GM18517 (cell line): ENCODE measurements at regions not wholly inside any gene's neighbourhood (a gene's known extent, or its start where the extent isn't known, plus 50 kb on each side); places are given as distances from the start of the nearest gene placed in this dataset.

ENCODE experiments used
- ATAC-seq: cut with Tn5 transposase; IDR thresholded peaks from one replicate; pipeline ENCODE4 v1.9.1; 2021; ENCODE audit warnings: mild to moderate bottlenecking, moderate library complexity; ENCODE audit not compliant: unreplicated experiment

GRCh38 chr3:178147001-178147400 is 389.2 kb upstream of the KCNMB2 start:
- no peak for ATAC-seq

GRCh38 chr3:178152031-178152806 is 384.0 kb upstream of the KCNMB2 start:
- ATAC-seq, result no peak

DNA sequence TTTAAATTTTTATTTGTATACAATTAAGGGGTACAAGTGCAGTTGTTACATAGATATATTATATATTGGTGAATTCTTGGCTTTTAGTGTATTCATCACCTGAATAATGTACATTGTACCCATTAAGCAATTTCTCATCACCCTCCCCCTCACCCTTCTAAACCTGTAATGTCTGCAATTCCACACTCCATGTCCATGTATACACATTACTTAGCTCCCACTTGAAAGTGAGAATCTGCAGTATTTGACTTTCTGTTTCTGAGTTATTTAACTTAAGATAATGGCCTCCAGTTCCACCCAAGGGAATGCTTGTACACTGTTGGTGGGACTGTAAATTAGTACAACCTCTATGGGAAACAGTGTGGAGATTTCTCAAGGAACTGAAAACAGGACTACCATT is 383.2 kb upstream of the KCNMB2 start:
- no peak for ATAC-seq

DNA sequence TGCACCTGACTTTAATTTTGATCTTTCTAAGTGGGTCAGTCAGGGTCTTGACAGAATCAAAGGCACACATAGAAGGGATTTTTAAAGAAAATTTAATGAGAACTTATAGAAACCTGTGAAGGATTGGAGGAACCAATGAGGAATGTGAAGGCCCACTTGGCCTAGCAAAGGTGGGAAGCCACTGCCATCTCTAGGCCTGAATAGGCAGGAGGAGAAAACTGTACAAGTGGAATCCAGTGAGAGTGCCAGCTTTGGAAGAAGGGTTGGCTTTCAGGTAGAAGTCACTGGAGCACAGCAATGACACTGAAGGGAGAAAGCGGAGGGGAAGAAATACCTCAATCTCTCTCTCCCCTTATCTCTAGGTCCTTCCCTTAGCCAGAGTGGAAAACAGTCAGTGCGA is 380.7 kb upstream of the KCNMB2 start:
- no peak for ATAC-seq

- ATAC-seq, result no peak
Observed at GRCh38 chr3:178156301-178156700, 379.9 kb upstream of the KCNMB2 start.

- ATAC-seq, result no peak
Observed at GRCh38 chr3:178159691-178160220, 376.5 kb upstream of the KCNMB2 start.

DNA sequence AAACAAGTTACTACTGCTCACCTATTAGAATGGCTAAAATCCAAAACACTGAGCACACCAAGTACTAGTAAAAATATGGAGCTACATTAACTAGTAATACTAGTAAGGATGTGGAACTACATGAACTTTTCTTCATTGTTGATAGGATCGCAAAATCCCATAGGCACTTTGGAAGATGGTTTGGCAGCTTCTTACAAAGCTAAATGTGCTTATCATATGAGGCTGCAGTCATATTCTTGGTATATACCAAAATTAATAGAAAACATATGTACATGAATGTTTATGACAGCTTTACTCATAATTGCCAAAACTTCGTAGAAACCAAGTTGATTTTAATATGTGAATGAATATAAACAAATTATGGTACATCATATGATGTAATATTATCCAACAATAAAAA is 366.8 kb upstream of the KCNMB2 start:
- ATAC-seq, result no peak

DNA sequence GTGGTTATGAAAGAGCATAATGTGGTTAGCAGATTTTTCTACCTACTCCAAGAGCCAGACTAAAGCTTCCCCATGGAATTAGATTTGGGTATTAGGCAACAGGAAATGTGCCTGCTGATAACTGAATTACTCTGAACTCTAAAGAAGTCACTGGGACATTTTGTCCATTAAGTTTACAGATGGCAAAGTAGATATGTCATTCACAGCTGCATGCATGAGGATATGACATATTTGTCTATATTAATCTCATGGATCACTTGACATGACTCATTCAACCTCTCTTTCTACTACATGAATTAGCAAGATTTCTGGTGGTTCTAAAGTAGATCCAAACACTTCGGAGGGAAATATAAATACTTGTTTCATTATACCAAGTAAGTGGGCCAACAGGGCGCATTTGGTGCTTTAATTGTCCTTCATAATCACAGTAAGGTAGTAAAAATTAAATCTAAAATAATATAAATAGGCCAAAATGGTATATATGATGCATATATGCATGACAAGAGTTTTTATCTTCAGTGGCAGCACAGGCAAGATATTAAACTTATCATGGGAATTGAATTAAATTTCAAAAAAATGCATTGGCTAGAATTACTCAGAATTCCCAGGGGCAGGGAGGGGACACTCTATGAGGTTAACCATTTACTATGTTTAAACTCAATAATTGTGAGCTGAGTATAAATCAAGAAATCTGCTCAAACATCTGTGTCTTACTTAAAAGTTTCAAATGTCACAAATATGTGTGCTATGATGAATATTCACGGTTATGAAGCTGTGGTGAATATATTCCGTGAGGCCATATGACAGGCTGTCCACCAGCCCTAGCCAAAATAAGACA is 365.3 kb upstream of the KCNMB2 start:
- ATAC-seq, result no peak

DNA sequence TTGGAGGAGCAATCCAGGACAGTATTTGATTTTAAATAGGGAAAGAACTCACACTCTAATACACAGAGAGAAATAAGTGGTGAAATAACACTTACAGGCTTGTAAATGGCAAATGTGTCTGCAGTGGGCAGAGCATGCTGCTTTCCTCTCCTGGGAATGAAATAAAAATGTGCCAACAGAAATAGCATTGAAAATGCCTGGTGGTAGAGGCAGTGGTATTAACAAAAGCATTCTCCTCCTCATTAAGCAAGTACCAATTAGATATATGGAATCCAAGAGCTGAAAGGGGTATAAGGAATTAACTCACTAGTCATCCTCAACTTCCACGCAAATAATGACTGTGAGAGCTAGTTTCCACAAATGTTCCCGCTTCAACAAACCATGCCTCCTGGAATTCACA is 364.1 kb upstream of the KCNMB2 start:
- ATAC-seq, result no peak

DNA sequence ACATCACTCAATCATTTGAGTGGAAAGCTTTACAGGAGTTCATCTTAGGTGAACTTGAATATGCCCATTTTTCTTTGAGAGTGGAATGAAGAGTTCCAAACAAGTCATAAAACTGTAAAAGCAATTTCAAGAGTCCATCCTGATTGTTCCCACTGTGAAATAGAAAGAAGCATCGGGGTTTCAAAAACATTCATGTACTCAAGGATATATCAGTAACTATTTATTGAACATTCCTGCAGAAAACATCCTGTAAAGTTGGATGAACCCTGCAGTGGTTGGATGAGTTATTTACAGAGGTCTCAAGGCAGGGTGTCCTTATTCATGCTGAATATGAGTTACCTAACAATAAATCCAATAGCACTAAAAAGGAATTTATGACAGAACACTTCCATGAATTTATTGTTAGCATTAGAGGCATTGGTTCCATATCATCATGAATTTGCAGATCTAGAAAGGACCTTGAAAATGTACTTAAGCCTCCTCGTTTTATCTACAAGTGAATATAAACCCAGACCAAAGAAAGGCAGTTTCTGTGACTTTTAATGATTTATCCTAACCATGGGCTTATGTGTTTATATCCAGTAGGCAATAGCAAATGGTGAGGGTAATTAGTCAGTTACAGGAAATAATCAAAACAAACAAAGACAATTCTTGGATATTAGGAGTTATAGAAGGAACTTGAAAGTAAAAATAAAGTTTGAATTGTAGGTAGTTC is 361.9 kb upstream of the KCNMB2 start:
- ATAC-seq, result no peak

- ATAC-seq, result no peak
Observed at GRCh38 chr3:178181088-178181487, 355.1 kb upstream of the KCNMB2 start.

DNA sequence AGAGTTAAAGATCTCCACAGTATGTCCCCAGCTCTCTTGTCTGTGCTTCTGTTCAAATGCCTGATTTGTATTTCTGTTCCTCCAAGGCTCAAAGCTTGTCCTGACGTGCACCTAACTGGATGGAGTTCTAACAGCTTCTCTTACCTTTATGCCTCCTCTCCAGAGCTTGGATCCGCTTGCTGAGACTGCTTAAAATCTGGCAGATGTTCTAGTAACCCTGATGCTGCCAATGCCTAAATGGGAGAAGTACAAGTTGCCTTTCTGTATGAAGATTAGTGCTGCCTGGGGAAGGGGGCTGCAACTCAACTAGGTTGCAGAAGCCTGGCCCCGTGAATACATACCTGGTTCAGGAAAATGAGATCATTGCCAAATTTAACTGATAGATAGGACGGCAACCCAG is 354.5 kb upstream of the KCNMB2 start:
- no peak for ATAC-seq

- ATAC-seq, result no peak
Observed at GRCh38 chr3:178182337-178182779, 353.9 kb upstream of the KCNMB2 start.

- ATAC-seq, result no peak
Observed at GRCh38 chr3:178184833-178185232, 351.4 kb upstream of the KCNMB2 start.

- no peak for ATAC-seq
Observed at GRCh38 chr3:178186666-178187065, 349.6 kb upstream of the KCNMB2 start.

DNA sequence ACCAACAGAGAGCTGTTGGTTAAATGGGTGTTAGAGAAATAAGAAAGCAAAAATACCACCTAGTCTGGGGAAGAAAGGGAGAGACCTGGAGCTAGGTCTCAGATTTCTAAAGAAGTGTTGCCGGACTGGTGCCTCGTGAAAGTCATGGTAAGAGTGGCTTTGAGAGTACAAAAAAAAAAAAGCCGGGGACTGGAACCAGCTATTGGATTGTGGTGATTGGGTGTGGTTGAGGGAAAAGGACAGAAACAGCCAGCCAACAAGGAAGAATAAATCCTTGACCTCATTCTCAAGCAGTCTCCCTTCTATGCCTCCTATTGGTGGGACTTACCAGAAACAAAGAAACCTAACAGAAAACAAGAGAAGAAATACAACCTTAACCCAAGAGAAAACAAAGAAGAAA is 346.4 kb upstream of the KCNMB2 start:
- no peak for ATAC-seq

- no peak for ATAC-seq
Observed at GRCh38 chr3:178193846-178194245, 342.4 kb upstream of the KCNMB2 start.

GRCh38 chr3:178194539-178194938 is 341.7 kb upstream of the KCNMB2 start:
- ATAC-seq, result no peak

- ATAC-seq, result no peak
Observed at GRCh38 chr3:178195824-178196223, 340.4 kb upstream of the KCNMB2 start.

DNA sequence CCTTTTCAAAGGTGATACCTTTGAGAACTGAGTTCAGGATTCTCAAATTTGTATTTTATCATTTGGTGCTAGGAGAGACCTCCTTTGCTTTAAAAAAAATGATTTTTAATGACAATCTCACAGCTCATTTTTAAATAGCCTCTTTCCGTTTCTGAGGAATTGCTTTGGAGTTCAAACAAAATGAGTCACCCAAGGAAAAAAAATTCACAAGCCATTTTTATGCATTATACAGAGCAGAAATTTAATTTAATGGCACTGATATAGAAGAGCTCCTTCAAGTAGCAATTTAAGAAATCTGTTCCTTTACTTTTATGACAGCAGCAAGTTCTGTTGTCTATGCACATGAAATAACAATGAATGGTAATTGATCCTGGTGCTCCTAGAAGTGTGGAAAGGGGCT is 337.9 kb upstream of the KCNMB2 start:
- no peak for ATAC-seq

GRCh38 chr3:178200316-178200715 is 335.9 kb upstream of the KCNMB2 start:
- ATAC-seq, result no peak
